ENCODE measurements at regions not wholly inside any gene's neighbourhood (a gene's known extent, or its start where the extent isn't known, plus 50 kb on each side); places are given as distances from the start of the nearest gene placed in this dataset.

DNA sequence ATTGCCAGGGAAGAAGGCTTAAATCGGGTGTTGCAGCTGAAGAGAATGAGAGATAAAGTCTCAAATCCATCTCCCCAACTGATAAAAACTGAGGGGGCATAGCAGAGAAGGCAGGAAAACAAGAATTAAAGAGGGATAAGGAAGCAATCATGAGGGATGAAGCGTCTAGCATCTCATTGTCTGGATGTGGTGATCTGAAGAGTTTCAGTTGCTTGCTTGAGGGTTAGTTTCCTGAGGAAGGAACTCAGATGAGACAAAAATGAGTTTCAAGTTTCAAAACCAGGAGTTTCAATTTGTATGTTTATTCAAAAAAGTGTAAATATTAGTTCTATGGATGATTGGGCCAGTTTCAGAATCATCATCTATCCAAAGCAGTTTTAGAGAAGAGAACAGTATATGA lies 496.9 kb downstream of the RAB28 start:
- no peak overlapping the region for H3K27ac ChIP-seq
- H3K27me3 ChIP-seq (ENCODE audit: insufficient read depth, low read depth) = no peaks in the 10 kb centered on the region
- H3K4me2 ChIP-seq = peak overlapping the region; percentile 27; the same call in 1 of the 2 replicates
- no peaks in the 10 kb centered on the region for H3K79me2 ChIP-seq (ENCODE audit: insufficient read depth, low read depth)
- H2AFZ ChIP-seq (ENCODE audit: low read depth) = no peak overlapping the region
- no peaks in the 10 kb centered on the region for H4K20me1 ChIP-seq (ENCODE audit: insufficient read depth)
- H3K4me3 ChIP-seq (IDR thresholded peaks at IDR 0.05; ENCODE audit: insufficient read depth, low read depth, low read length) = no peak overlapping the region
- H3K36me3 ChIP-seq (ENCODE audit: insufficient read depth) = no peaks in the 10 kb centered on the region
- H3K4me1 ChIP-seq (ENCODE audit: low read depth, poor library complexity, severe bottlenecking) = peaks cover 14% of the 10 kb centered on the region
- TF ChIP-seq, protein P1, sequence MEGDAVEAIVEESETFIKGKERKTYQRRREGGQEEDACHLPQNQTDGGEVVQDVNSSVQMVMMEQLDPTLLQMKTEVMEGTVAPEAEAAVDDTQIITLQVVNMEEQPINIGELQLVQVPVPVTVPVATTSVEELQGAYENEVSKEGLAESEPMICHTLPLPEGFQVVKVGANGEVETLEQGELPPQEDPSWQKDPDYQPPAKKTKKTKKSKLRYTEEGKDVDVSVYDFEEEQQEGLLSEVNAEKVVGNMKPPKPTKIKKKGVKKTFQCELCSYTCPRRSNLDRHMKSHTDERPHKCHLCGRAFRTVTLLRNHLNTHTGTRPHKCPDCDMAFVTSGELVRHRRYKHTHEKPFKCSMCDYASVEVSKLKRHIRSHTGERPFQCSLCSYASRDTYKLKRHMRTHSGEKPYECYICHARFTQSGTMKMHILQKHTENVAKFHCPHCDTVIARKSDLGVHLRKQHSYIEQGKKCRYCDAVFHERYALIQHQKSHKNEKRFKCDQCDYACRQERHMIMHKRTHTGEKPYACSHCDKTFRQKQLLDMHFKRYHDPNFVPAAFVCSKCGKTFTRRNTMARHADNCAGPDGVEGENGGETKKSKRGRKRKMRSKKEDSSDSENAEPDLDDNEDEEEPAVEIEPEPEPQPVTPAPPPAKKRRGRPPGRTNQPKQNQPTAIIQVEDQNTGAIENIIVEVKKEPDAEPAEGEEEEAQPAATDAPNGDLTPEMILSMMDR (conservative IDR thresholded peaks at IDR 0.05; ENCODE audit: low read depth, low read length) = no peak
- no peak overlapping the region for H3K9ac ChIP-seq

DNA sequence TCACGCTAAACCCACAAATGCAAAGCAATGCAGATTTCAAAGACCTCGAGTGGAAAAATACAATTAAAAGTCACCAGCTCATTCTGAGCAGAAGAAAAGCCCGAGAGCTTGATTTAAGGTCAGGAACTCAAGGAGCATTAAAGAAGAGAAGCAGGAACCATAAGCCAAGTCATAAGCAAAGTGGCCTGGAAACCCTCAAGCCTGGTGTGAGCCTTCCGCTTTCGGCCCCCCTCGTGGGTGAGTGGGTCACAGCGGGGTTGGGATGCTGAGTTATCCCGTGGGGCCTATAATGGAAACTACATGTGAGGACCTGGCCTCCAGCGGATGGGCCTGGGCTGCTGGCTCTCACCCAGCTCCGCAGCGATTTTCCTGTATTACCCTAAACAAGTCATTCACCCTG lies 504.3 kb downstream of the RAB28 start:
- no peak overlapping the region for H2AFZ ChIP-seq (ENCODE audit: low read depth)
- H3K27ac ChIP-seq = no peak overlapping the region
- no peaks in the 10 kb centered on the region for H3K79me2 ChIP-seq (ENCODE audit: insufficient read depth, low read depth)
- no peak overlapping the region for H3K4me2 ChIP-seq
- no peaks in the 10 kb centered on the region for H3K36me3 ChIP-seq (ENCODE audit: insufficient read depth)
- TF ChIP-seq, protein P1 (conservative IDR thresholded peaks at IDR 0.05; ENCODE audit: low read depth, low read length) = no peak
- no peak overlapping the region for H3K4me3 ChIP-seq (IDR thresholded peaks at IDR 0.05; ENCODE audit: insufficient read depth, low read depth, low read length)
- H3K4me1 ChIP-seq (ENCODE audit: low read depth, poor library complexity, severe bottlenecking) = no peaks in the 10 kb centered on the region
- no peak overlapping the region for H3K9ac ChIP-seq
- H4K20me1 ChIP-seq (ENCODE audit: insufficient read depth) = no peaks in the 10 kb centered on the region
- H3K27me3 ChIP-seq (ENCODE audit: insufficient read depth, low read depth) = no peaks in the 10 kb centered on the region

DNA sequence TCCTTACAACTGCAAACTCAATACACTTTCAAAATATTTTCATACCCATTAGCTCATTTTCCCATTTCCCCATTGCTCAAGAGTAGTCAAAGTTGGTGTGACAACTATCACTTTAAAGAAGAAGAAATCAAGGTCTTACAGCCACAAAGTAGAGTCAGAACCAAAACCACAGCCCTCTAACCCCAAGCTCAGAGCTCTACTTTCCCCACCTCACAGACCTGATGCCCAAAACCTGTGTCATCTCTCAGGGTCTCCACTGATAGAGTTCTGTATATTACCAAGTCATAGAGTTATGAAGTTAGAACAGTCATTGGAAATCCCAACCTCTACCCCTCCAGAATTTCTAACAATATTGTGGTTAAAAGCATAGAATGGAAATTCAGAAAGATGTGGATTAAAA lies 505.8 kb downstream of the RAB28 start:
- H2AFZ ChIP-seq (ENCODE audit: low read depth) = no peak overlapping the region
- H3K79me2 ChIP-seq (ENCODE audit: insufficient read depth, low read depth) = no peaks in the 10 kb centered on the region
- H4K20me1 ChIP-seq (ENCODE audit: insufficient read depth) = no peaks in the 10 kb centered on the region
- no peak overlapping the region for H3K9ac ChIP-seq
- no peaks in the 10 kb centered on the region for H3K36me3 ChIP-seq (ENCODE audit: insufficient read depth)
- no peaks in the 10 kb centered on the region for H3K4me1 ChIP-seq (ENCODE audit: low read depth, poor library complexity, severe bottlenecking)
- H3K4me3 ChIP-seq (IDR thresholded peaks at IDR 0.05; ENCODE audit: insufficient read depth, low read depth, low read length) = no peak overlapping the region
- H3K27ac ChIP-seq = no peak overlapping the region
- H3K4me2 ChIP-seq = no peak overlapping the region
- TF ChIP-seq, protein P1 (conservative IDR thresholded peaks at IDR 0.05; ENCODE audit: low read depth, low read length) = no peak
- H3K27me3 ChIP-seq (ENCODE audit: insufficient read depth, low read depth) = no peaks in the 10 kb centered on the region

DNA sequence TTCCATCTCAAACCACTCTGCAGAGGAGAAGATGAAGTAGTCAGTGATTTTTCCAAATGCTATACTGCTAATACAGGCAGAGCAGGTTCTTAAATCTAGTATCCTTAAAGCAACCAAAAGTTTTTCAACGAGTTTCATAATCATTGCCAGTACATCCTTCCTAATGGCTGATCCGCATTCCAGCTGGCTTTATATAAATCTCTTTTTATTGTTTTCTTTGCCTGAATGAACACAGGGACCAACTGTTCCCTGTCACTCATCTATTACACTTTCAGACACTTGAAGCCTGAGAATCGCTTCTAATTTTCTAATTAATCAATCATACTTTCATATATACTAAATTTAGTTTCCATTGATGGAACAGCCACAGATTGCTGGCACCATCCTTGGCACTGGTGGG lies 508.6 kb downstream of the RAB28 start:
- TF ChIP-seq, protein P1 (conservative IDR thresholded peaks at IDR 0.05; ENCODE audit: low read depth, low read length) = no peak
- Histone ChIP-seq H3K27me3 (ENCODE audit: insufficient read depth, low read depth) (no peaks in the 10 kb centered on the region), H3K36me3 (ENCODE audit: insufficient read depth) (no peaks in the 10 kb centered on the region), H2AFZ (ENCODE audit: low read depth) (no peak overlapping the region), H4K20me1 (ENCODE audit: insufficient read depth) (no peaks in the 10 kb centered on the region), H3K4me2 (no peak overlapping the region), H3K4me1 (ENCODE audit: low read depth, poor library complexity, severe bottlenecking) (no peaks in the 10 kb centered on the region), H3K79me2 (ENCODE audit: insufficient read depth, low read depth) (no peaks in the 10 kb centered on the region), H3K9ac (no peak overlapping the region), H3K4me3 (IDR thresholded peaks at IDR 0.05; ENCODE audit: insufficient read depth, low read depth, low read length) (no peak overlapping the region), H3K27ac (no peak overlapping the region)

All from KMS-11 (cell line).